IMR-90 (cell line): ENCODE measurements at regions not wholly inside any gene's neighbourhood (a gene's known extent, or its start where the extent isn't known, plus 50 kb on each side); places are given as distances from the start of the nearest gene placed in this dataset.

Source experiments
- ATAC-seq: fragments of 200-7000 bp; cut with Tn5 transposase; 2 replicates; pipeline ENCODE4 v1.9.1; 2020; ENCODE audit warnings: low read depth, mild to moderate bottlenecking, moderate library complexity
- BruUV-seq: library from RNA; stranded (reverse); fragments of 400-500 nt; replicated peaks from 2 replicates; lab custom pipeline; 2021; lab: Mats Ljungman, UMichigan
- CTCF ChIA-PET: fragments of 300-600 bp; formaldehyde crosslinking; extraction: SDS; loops from one replicate; lab custom pipeline; 2021; ENCODE audit warnings: antibody characterized with exemption; lab: Yijun Ruan, JAX
- POLR2A ChIA-PET: fragments of 300-600 bp; sonication (Branson Sonifier 250); formaldehyde crosslinking; loops from one replicate; lab custom pipeline; 2022; ENCODE audit warnings: antibody characterized with exemption; ENCODE audit not compliant: unreplicated experiment; lab: Charles Lee
- DNase-seq: peaks from one replicate; pipeline ENCODE4 v3.0.0; 2013
- H2AFZ ChIP-seq: replicated peaks from 2 replicates; pipeline ENCODE3; 2013; ENCODE audit warnings: low read length, mild to moderate bottlenecking; ENCODE audit not compliant: poor library complexity
- H2AK5ac ChIP-seq: 2 replicates; pipeline ENCODE4 v1.6.1; 2013; ENCODE audit warnings: low read depth, low read length, inconsistent platforms
- H2AK9ac ChIP-seq: replicated peaks from 2 replicates; pipeline ENCODE3; 2013; ENCODE audit warnings: mild to moderate bottlenecking, low read depth, low read length, moderate library complexity; ENCODE audit not compliant: poor library complexity
- H2BK120ac ChIP-seq: 2 replicates; pipeline ENCODE4 v1.6.1; 2013; ENCODE audit warnings: low read depth, low read length, inconsistent platforms
- H2BK15ac ChIP-seq: 3 replicates; pipeline ENCODE4 v1.6.1; 2013; ENCODE audit warnings: low read depth, low read length, inconsistent platforms
- H2BK20ac ChIP-seq: 2 replicates; pipeline ENCODE4 v1.6.1; 2013; ENCODE audit warnings: low read depth, mild to moderate bottlenecking, inconsistent platforms, low read length, moderate library complexity
- H2BK5ac ChIP-seq: 2 replicates; pipeline ENCODE4 v1.6.1; 2013; ENCODE audit warnings: mild to moderate bottlenecking, low read depth, low read length, inconsistent platforms; ENCODE audit not compliant: poor library complexity, severe bottlenecking
- H3K14ac ChIP-seq: replicated peaks from 2 replicates; pipeline ENCODE4 v1.6.1; 2013; ENCODE audit warnings: low read depth, low read length, inconsistent platforms
- H3K18ac ChIP-seq: 2 replicates; pipeline ENCODE4 v1.6.1; 2013; ENCODE audit warnings: low read depth, low read length, control low read depth
- H3K23ac ChIP-seq: 2 replicates; pipeline ENCODE4 v1.6.1; 2013; ENCODE audit warnings: low read depth, low read length, inconsistent platforms
- H3K27ac ChIP-seq: 2 replicates; pipeline ENCODE4 v1.5.1; 2013; ENCODE audit warnings: mild to moderate bottlenecking, control low read depth, low read length; ENCODE audit not compliant: insufficient read depth
- H3K27me3 ChIP-seq: 2 replicates; pipeline ENCODE4 v1.6.1; 2013; ENCODE audit warnings: low read length; ENCODE audit not compliant: control insufficient read depth, insufficient read depth
- H3K36me3 ChIP-seq: 2 replicates; pipeline ENCODE4 v1.6.1; 2013; ENCODE audit warnings: low read length, mixed read lengths; ENCODE audit not compliant: control insufficient read depth, insufficient read depth
- H3K4ac ChIP-seq: 2 replicates; pipeline ENCODE4 v1.6.1; 2013; ENCODE audit warnings: low read depth, low read length, inconsistent platforms
- H3K4me1 ChIP-seq: 2 replicates; pipeline ENCODE4 v1.6.1; 2013; ENCODE audit warnings: low read length, mixed read lengths; ENCODE audit not compliant: control insufficient read depth, insufficient read depth
- H3K4me2 ChIP-seq: 2 replicates; pipeline ENCODE4 v1.6.1; 2013; ENCODE audit warnings: low read depth, mild to moderate bottlenecking, control low read depth, low read length, moderate library complexity
- H3K4me3 ChIP-seq: 2 replicates; pipeline ENCODE4 v1.5.1; 2013; ENCODE audit warnings: low read depth, mild to moderate bottlenecking, control low read depth, low read length, moderate library complexity; ENCODE audit not compliant: insufficient read depth
- H3K56ac ChIP-seq: 2 replicates; pipeline ENCODE4 v1.6.1; 2013; ENCODE audit warnings: low read length, inconsistent platforms; ENCODE audit not compliant: insufficient read depth; ENCODE audit errors: extremely low read depth
- H3K79me1 ChIP-seq, 2 experiments: 2 replicates each; pipeline ENCODE4 v1.6.1; 2013; ENCODE audit warnings: low read length in 2 of 2, inconsistent platforms in 1 of 2, low read depth in 1 of 2
- H3K9ac ChIP-seq: 2 replicates; pipeline ENCODE4 v1.6.1; 2013; ENCODE audit warnings: low read depth, low read length, control low read depth
- H3K9me1 ChIP-seq: 2 replicates; pipeline ENCODE4 v1.6.1; 2013; ENCODE audit warnings: low read length, inconsistent platforms; ENCODE audit not compliant: insufficient read depth
- H3K9me3 ChIP-seq: 2 replicates; pipeline ENCODE4 v1.6.1; 2013; ENCODE audit warnings: low read length; ENCODE audit not compliant: control insufficient read depth, insufficient read depth
- H4K20me1 ChIP-seq: 2 replicates; pipeline ENCODE4 v1.6.1; 2013; ENCODE audit warnings: low read length, inconsistent platforms; ENCODE audit not compliant: insufficient read depth
- H4K5ac ChIP-seq: 2 replicates; pipeline ENCODE4 v1.6.1; 2013; ENCODE audit warnings: mild to moderate bottlenecking, low read depth, low read length, control low read depth
- H4K8ac ChIP-seq, 2 experiments: 2 replicates each; pipeline ENCODE4 v1.6.1; 2013; ENCODE audit warnings: low read depth in 2 of 2, low read length in 2 of 2, control low read depth in 1 of 2, inconsistent platforms in 1 of 2
- H4K91ac ChIP-seq: 2 replicates; pipeline ENCODE4 v1.6.1; 2013; ENCODE audit warnings: low read depth, low read length, inconsistent platforms; ENCODE audit not compliant: insufficient read depth
- BHLHE40 ChIP-seq: fragments of 150-350 bp; IDR thresholded peaks from 2 replicates; pipeline ENCODE4 v1.6.1; 2016; ENCODE audit warnings: mild to moderate bottlenecking, low read depth, low read length
- CEBPB ChIP-seq: IDR thresholded peaks from 2 replicates; pipeline ENCODE4 v1.6.1; 2012; ENCODE audit warnings: low read depth, low read length, improper control_type of control experiment
- CHD1 ChIP-seq: IDR thresholded peaks from 2 replicates; pipeline ENCODE4 v1.6.1; 2012; ENCODE audit warnings: low read depth, low read length, improper control_type of control experiment
- ELK1 ChIP-seq: fragments of 150-350 bp; IDR thresholded peaks from 2 replicates; pipeline ENCODE4 v1.6.1; 2016; ENCODE audit warnings: low read depth, mild to moderate bottlenecking, low read length, moderate library complexity, borderline replicate concordance
- FOS ChIP-seq: fragments of 150-350 bp; IDR thresholded peaks from 2 replicates; pipeline ENCODE4 v1.6.1; 2016; ENCODE audit warnings: low read depth, low read length
- MAFK ChIP-seq: IDR thresholded peaks from 2 replicates; pipeline ENCODE4 v1.6.1; 2012; ENCODE audit warnings: low read depth, low read length, improper control_type of control experiment
- MAZ ChIP-seq: IDR thresholded peaks from 2 replicates; pipeline ENCODE4 v1.6.1; 2012; ENCODE audit warnings: low read depth, mild to moderate bottlenecking, low read length, improper control_type of control experiment, moderate library complexity, borderline replicate concordance
- MXI1 ChIP-seq: IDR thresholded peaks from 2 replicates; pipeline ENCODE4 v1.6.1; 2012; ENCODE audit warnings: low read depth, mild to moderate bottlenecking, low read length, moderate library complexity, borderline replicate concordance
- NFE2L2 ChIP-seq: fragments of 150-350 bp; IDR thresholded peaks from 2 replicates; pipeline ENCODE4 v1.6.1; 2016; ENCODE audit warnings: low read depth, mild to moderate bottlenecking, low read length
- POLR2A ChIP-seq: IDR thresholded peaks from 2 replicates; pipeline ENCODE4 v1.6.1; 2012; ENCODE audit warnings: mild to moderate bottlenecking, low read depth, low read length
- RAD21 ChIP-seq: IDR thresholded peaks from 2 replicates; pipeline ENCODE4 v1.6.1; 2012; ENCODE audit warnings: low read length, improper control_type of control experiment
- RCOR1 ChIP-seq: IDR thresholded peaks from 2 replicates; pipeline ENCODE4 v1.6.1; 2012; ENCODE audit warnings: mild to moderate bottlenecking, low read length, improper control_type of control experiment; ENCODE audit not compliant: insufficient replicate concordance
- RFX5 ChIP-seq: IDR thresholded peaks from 2 replicates; pipeline ENCODE4 v1.8.0; 2012; ENCODE audit warnings: low read depth, mild to moderate bottlenecking, low read length, moderate library complexity
- SMC3 ChIP-seq: fragments of 150-350 bp; IDR thresholded peaks from 2 replicates; pipeline ENCODE4 v1.6.1; 2016; ENCODE audit warnings: low read depth, mild to moderate bottlenecking, antibody characterized with exemption, low read length, moderate library complexity
- USF2 ChIP-seq: fragments of 150-350 bp; IDR thresholded peaks from 2 replicates; pipeline ENCODE4 v1.6.1; 2017; ENCODE audit warnings: mild to moderate bottlenecking, antibody characterized with exemption, low read length, low read depth
- WGBS, 2 experiments: methylation state at CpG; one replicate each; pipeline versions ENCODE4 v1.1.5 to v1.1.7; 2013; ENCODE audit warnings: missing lambda C conversion rate in 2 of 2; ENCODE audit not compliant: insufficient read length in 1 of 2; ENCODE audit errors: extremely low coverage in 2 of 2; 5-methylcytosine and 5-hydroxymethylcytosine counted together
- dilution Hi-C: fragments of 300-500 bp; cut with HindIII; formaldehyde crosslinking; loops from one replicate; pipeline ENCODE4 v1.14.3; 2018; ENCODE audit warnings: low sequenced_read_pairs; ENCODE audit not compliant: unreplicated experiment
- in situ Hi-C: fragments of 300-500 bp; cut with MboI; formaldehyde crosslinking; loops from 3 replicates; pipeline ENCODE4 v1.14.3; 2019; ENCODE audit warnings: low sequenced_read_pairs, inconsistent platforms, mixed read lengths
- intact Hi-C: fragments of 100-400 bp; cut with micrococcal nuclease; formaldehyde crosslinking; loops from 2 replicates; pipeline ENCODE4 v1.10.0; 2022
- TF ChIP-seq, protein P1 (sequence below): conservative IDR thresholded peaks from 2 replicates; pipeline ENCODE4 v1.5.1; 2012; ENCODE audit warnings: mild to moderate bottlenecking, low read depth, low read length, improper control_type of control experiment

DNA sequence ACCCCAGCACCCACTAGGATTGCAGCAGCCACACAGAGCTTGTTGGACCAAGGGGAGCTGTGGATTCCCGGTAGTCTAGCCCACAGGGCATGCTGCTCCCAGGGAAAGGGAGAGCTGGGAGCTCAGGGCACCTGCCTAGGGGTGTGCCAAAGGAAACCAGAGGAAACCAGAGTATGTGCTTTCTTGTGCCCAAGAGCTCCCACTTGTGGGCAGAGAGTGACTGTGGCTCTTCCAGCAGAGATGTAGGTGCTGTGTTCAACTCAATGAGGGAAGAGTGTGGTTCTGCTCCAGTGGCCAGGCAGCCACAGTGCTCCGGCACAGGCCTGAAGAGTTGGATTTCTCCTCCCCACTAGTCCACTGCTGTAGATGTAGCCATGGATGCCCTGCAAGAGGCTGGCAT, 1050.0 kb upstream of the INTU start:
- no peak overlapping the region for H2AK5ac ChIP-seq
- H2BK20ac ChIP-seq: no peak overlapping the region
- no peak overlapping the region for H2BK15ac ChIP-seq
- no peak overlapping the region for H2BK5ac ChIP-seq
- H3K4me3 ChIP-seq: no peak overlapping the region
- no peak overlapping the region for H3K23ac ChIP-seq
- no peak overlapping the region for H4K8ac ChIP-seq
- dilution Hi-C loops: no loop called here
- H3K9me1 ChIP-seq: no peaks in the 10 kb centered on the region
- no peak overlapping the region for H3K18ac ChIP-seq
- intact Hi-C loops: no loop called here
- peak overlapping the region; percentile 9 for H2AFZ ChIP-seq
- no peaks in the 10 kb centered on the region for H3K4me1 ChIP-seq
- no TSS peak for BruUV-seq
- H3K56ac ChIP-seq: no peak overlapping the region
- CTCF ChIA-PET: interaction anchor here (1.0 to 1.8 kb wide), 3 partner anchors 15 to 1270 kb away, joined by 5 to 6 read pairs (median 6); no protein-coding TSS in a partner anchor
- DNase-seq (peak; percentile 5), ATAC-seq (no peak; the same call in 1 of the 2 replicates)
- no peak overlapping the region; the same call in 1 of the 2 replicates for H3K4ac ChIP-seq
- no peak overlapping the region for H2BK120ac ChIP-seq
- in situ Hi-C loops: no loop called here
- POLR2A ChIA-PET: no interaction called here
- no peaks in the 10 kb centered on the region for H3K79me1 ChIP-seq
- no peak overlapping the region for H4K91ac ChIP-seq
- no peak overlapping the region for H3K9ac ChIP-seq
- no peak overlapping the region for H4K5ac ChIP-seq
- no peak overlapping the region for H3K27ac ChIP-seq
- H3K9me3 ChIP-seq: peaks cover 3% of the 10 kb centered on the region
- no peaks in the 10 kb centered on the region for H3K36me3 ChIP-seq
- H3K27me3 ChIP-seq: no peaks in the 10 kb centered on the region; the same call in 1 of the 2 replicates
- H2AK9ac ChIP-seq: peak overlapping the region; percentile 49
- TF ChIP-seq MAZ: no peak
- TF ChIP-seq RAD21: peak; percentile 21; the same call in 1 of the 2 replicates
- no peak for TF ChIP-seq RCOR1
- TF ChIP-seq CEBPB: no peak
- no peak for TF ChIP-seq MXI1
- TF ChIP-seq CHD1: no peak
- no peak for TF ChIP-seq SMC3
- no peak for TF ChIP-seq BHLHE40
- TF ChIP-seq ELK1: no peak
- TF ChIP-seq MAFK: no peak
- no peak for TF ChIP-seq NFE2L2
- TF ChIP-seq RFX5: no peak
- no peak for TF ChIP-seq FOS
- no peak for TF ChIP-seq POLR2A
- TF ChIP-seq, protein P1, sequence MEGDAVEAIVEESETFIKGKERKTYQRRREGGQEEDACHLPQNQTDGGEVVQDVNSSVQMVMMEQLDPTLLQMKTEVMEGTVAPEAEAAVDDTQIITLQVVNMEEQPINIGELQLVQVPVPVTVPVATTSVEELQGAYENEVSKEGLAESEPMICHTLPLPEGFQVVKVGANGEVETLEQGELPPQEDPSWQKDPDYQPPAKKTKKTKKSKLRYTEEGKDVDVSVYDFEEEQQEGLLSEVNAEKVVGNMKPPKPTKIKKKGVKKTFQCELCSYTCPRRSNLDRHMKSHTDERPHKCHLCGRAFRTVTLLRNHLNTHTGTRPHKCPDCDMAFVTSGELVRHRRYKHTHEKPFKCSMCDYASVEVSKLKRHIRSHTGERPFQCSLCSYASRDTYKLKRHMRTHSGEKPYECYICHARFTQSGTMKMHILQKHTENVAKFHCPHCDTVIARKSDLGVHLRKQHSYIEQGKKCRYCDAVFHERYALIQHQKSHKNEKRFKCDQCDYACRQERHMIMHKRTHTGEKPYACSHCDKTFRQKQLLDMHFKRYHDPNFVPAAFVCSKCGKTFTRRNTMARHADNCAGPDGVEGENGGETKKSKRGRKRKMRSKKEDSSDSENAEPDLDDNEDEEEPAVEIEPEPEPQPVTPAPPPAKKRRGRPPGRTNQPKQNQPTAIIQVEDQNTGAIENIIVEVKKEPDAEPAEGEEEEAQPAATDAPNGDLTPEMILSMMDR: peak; percentile 29; the same call in 1 of the 2 replicates
- no peak for TF ChIP-seq USF2
- no peak overlapping the region for H3K4me2 ChIP-seq
- no peaks in the 10 kb centered on the region for H4K20me1 ChIP-seq
- no peak overlapping the region for H3K14ac ChIP-seq
- no CpG with 5 or more reads among the region's 2 CpGs for WGBS, 2 experiments
